Uterus (tissue), 2 donors: ENCODE measurements at regions not wholly inside any gene's neighbourhood (a gene's known extent, or its start where the extent isn't known, plus 50 kb on each side); places are given as distances from the start of the nearest gene placed in this dataset.
"Not testable (repeated sequence)": the region's sequence is repeated elsewhere in the genome, so short reads cannot be mapped to it uniquely, and the experiment has no call there.

Experiments used
- POLR2A ChIP-seq, 2 donors: fragments of 450-650 bp; IDR thresholded peaks; one replicate each; pipeline ENCODE4 v1.6.1; 2016; ENCODE audit warnings: antibody characterized with exemption in 2 of 2, mild to moderate bottlenecking in 1 of 2, moderate library complexity in 1 of 2
- TF ChIP-seq, protein P1 (sequence below), 4 experiments: fragments of 200-600 bp in 2 of 4; fragments of 450-650 bp in 2 of 4; sonication (generic) in 2 of 4; IDR thresholded peaks; one replicate each; pipeline ENCODE4 v1.5.1; 2016 to 2019; ENCODE audit warnings: antibody characterized with exemption in 4 of 4, mild to moderate bottlenecking in 2 of 4, moderate library complexity in 1 of 4

DNA sequence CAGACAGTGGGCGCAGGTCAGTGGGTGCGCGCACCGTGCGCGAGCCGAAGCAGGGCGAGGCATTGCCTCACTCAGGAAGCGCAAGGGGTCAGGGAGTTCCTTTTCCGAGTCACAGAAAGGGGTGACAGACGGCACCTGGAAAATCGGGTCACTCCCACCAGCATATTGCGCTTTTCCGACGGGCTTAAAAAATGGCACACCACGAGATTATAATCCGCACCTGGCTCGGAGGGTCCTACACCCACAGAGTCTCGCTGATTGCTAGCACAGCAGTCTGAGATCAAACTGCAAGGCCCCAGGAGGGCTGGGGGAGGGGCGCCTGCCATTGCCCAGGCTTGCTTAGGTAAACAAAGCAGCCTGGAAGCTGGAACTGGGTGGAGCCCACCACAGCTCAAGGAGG lies 372.2 kb downstream of the NKX6-1 start:
- not testable (repeated sequence) for TF ChIP-seq POLR2A (IDR thresholded peaks at IDR 0.05)
- TF ChIP-seq, protein P1, sequence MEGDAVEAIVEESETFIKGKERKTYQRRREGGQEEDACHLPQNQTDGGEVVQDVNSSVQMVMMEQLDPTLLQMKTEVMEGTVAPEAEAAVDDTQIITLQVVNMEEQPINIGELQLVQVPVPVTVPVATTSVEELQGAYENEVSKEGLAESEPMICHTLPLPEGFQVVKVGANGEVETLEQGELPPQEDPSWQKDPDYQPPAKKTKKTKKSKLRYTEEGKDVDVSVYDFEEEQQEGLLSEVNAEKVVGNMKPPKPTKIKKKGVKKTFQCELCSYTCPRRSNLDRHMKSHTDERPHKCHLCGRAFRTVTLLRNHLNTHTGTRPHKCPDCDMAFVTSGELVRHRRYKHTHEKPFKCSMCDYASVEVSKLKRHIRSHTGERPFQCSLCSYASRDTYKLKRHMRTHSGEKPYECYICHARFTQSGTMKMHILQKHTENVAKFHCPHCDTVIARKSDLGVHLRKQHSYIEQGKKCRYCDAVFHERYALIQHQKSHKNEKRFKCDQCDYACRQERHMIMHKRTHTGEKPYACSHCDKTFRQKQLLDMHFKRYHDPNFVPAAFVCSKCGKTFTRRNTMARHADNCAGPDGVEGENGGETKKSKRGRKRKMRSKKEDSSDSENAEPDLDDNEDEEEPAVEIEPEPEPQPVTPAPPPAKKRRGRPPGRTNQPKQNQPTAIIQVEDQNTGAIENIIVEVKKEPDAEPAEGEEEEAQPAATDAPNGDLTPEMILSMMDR (IDR thresholded peaks at IDR 0.05): not testable (repeated sequence)
